CD14-positive monocyte (primary cell): ENCODE measurements at regions not wholly inside any gene's neighbourhood (a gene's known extent, or its start where the extent isn't known, plus 50 kb on each side); places are given as distances from the start of the nearest gene placed in this dataset.
"Not testable (repeated sequence)": the region's sequence is repeated elsewhere in the genome, so short reads cannot be mapped to it uniquely, and the experiment has no call there.

ENCODE experiments used
- DNase-seq, 3 donors: peaks; one replicate each; pipeline ENCODE4 v3.0.0-alpha.2; 2011 to 2022
- H2AFZ ChIP-seq: 2 replicates; pipeline ENCODE4 v1.6.0; 2012; ENCODE audit warnings: mild to moderate bottlenecking, low read depth, low read length, inconsistent platforms; ENCODE audit not compliant: insufficient read depth, poor library complexity, severe bottlenecking
- H3K27ac ChIP-seq, 2 donors: 1 replicate in 1 of 2; 2 replicates in 1 of 2; pipeline ENCODE4 v1.5.1; 2012 to 2013; ENCODE audit warnings: low read length in 2 of 2, control low read depth in 1 of 2, inconsistent platforms in 1 of 2, low read depth in 1 of 2, mild to moderate bottlenecking in 1 of 2
- H3K27me3 ChIP-seq, 2 donors: one replicate each; pipeline versions ENCODE4 v1.6.0 to v1.6.1; 2011 to 2013; ENCODE audit warnings: low read length in 2 of 2; ENCODE audit not compliant: control insufficient read depth in 2 of 2, insufficient read depth in 2 of 2
- H3K36me3 ChIP-seq, 2 donors: replicated peaks in 1 of 2; 1 replicate in 1 of 2; 2 replicates in 1 of 2; pipeline versions ENCODE4 v1.5.1 to v1.6.1; 2012 to 2013; ENCODE audit warnings: low read length in 2 of 2, control low read depth in 1 of 2, inconsistent platforms in 1 of 2, mild to moderate bottlenecking in 1 of 2; ENCODE audit not compliant: insufficient read depth in 2 of 2, control insufficient read depth in 1 of 2
- H3K4me1 ChIP-seq, 2 donors: 1 replicate in 1 of 2; 2 replicates in 1 of 2; pipeline versions ENCODE4 v1.5.1 to v1.6.1; 2012 to 2013; ENCODE audit warnings: low read length in 2 of 2, control low read depth in 1 of 2, inconsistent platforms in 1 of 2, mild to moderate bottlenecking in 1 of 2, moderate library complexity in 1 of 2; ENCODE audit not compliant: insufficient read depth in 2 of 2, control insufficient read depth in 1 of 2
- H3K4me2 ChIP-seq: replicated peaks from 2 replicates; pipeline ENCODE3; 2012; ENCODE audit warnings: low read length, moderate library complexity, mild to moderate bottlenecking; ENCODE audit not compliant: poor library complexity, severe bottlenecking; ENCODE audit errors: extremely low read depth
- H3K4me3 ChIP-seq, 3 experiments: fragments of 200-600 bp in 1 of 3; sonication (generic) in 1 of 3; replicated peaks in 1 of 3; 1 replicate in 2 of 3; 2 replicates in 1 of 3; pipeline ENCODE4 v1.5.1; 2011 to 2013; ENCODE audit warnings: low read length in 3 of 3, mild to moderate bottlenecking in 3 of 3, control low read depth in 2 of 3, low read depth in 2 of 3, inconsistent platforms in 1 of 3, moderate library complexity in 1 of 3
- H3K79me2 ChIP-seq: 2 replicates; pipeline ENCODE4 v1.6.0; 2012; ENCODE audit warnings: mild to moderate bottlenecking, control low read depth, inconsistent platforms, low read length, moderate library complexity; ENCODE audit not compliant: insufficient read depth
- H3K9ac ChIP-seq: 2 replicates; pipeline ENCODE4 v1.6.0; 2017; ENCODE audit warnings: low read length, mild to moderate bottlenecking; ENCODE audit not compliant: insufficient read depth, poor library complexity, severe bottlenecking
- H3K9me3 ChIP-seq, 2 donors: replicated peaks in 1 of 2; 1 replicate in 1 of 2; 2 replicates in 1 of 2; pipeline versions ENCODE4 v1.5.1 to v1.6.1; 2012 to 2013; ENCODE audit warnings: low read length in 2 of 2, control low read depth in 1 of 2; ENCODE audit not compliant: control insufficient read depth in 1 of 2, insufficient read depth in 1 of 2
- H4K20me1 ChIP-seq: 2 replicates; pipeline ENCODE4 v1.6.0; 2012; ENCODE audit warnings: mild to moderate bottlenecking, low read length, control low read depth, moderate library complexity; ENCODE audit not compliant: insufficient read depth
- H3K27ac Mint-ChIP-seq, 7 donors: one replicate each; pipeline ENCODE4 v1.8.0; 2020; ENCODE audit warnings: mild to moderate bottlenecking in 7 of 7, mixed read lengths in 7 of 7, moderate library complexity in 6 of 7, inconsistent platforms in 2 of 7
- H3K27me3 Mint-ChIP-seq, 3 donors: one replicate each; pipeline ENCODE4 v1.8.0; 2021 to 2022; ENCODE audit warnings: low read depth in 3 of 3, mild to moderate bottlenecking in 3 of 3, mixed read lengths in 3 of 3, moderate library complexity in 3 of 3, inconsistent platforms in 1 of 3
- H3K36me3 Mint-ChIP-seq, 2 donors: one replicate each; pipeline ENCODE4 v1.8.0; 2020; ENCODE audit warnings: mixed read lengths in 2 of 2, inconsistent platforms in 1 of 2, mild to moderate bottlenecking in 1 of 2
- H3K4me1 Mint-ChIP-seq: one replicate; pipeline ENCODE4 v1.8.0; 2020; ENCODE audit warnings: mild to moderate bottlenecking, mixed read lengths
- H3K4me3 Mint-ChIP-seq, 2 donors: one replicate each; pipeline ENCODE4 v1.8.0; 2020; ENCODE audit warnings: mild to moderate bottlenecking in 2 of 2, mixed read lengths in 2 of 2, moderate library complexity in 1 of 2
- H3K9me3 Mint-ChIP-seq, 7 donors: one replicate each; pipeline ENCODE4 v1.8.0; 2020 to 2022; ENCODE audit warnings: mixed read lengths in 7 of 7, mild to moderate bottlenecking in 6 of 7, moderate library complexity in 6 of 7, inconsistent platforms in 2 of 7
- WGBS: methylation state at CpG from one replicate; pipeline ENCODE4 v1.1.5; 2013; ENCODE audit warnings: missing lambda C conversion rate; ENCODE audit not compliant: insufficient coverage; 5-methylcytosine and 5-hydroxymethylcytosine counted together
- intact Hi-C, 2 donors: fragments of 100-400 bp; cut with micrococcal nuclease; formaldehyde crosslinking; loops; one replicate each; pipeline versions ENCODE4 v1.15.0 to v1.15.1; 2023
- TF ChIP-seq, protein P1 (sequence below): fragments of 200-600 bp; IDR thresholded peaks from one replicate; pipeline ENCODE4 v1.8.0; 2022; ENCODE audit warnings: antibody characterized with exemption, mild to moderate bottlenecking

DNA sequence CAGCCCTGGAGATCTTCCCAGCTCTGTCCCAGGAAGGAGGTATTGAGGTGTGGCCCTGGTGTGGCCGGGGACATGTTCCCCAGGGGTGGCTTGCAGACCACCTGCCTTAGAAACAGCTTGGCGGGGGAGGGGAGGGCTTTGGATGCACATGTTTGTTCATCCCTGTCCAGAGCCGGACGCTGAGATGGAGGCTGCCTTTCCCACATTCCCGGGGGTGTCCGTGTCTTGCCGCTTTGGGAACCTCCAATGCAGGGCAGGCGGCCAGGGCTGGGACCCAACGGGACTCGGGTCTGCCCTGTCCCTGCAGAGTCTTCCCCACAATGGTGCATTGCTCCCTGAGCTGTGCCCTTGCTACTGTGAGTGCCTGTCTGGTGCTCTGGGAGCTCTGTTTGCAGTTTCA, 319.5 kb upstream of the SFSWAP start:
- Mint-ChIP-seq H3K4me1 (no peaks in the 10 kb centered on the region), H3K27me3 (peaks cover 3 to 5% (median 4%) of the 10 kb centered on the region in 3 donors), H3K36me3 (no peaks in the 10 kb centered on the region), H3K4me3 (no peak overlapping the region), H3K27ac (no peak overlapping the region), H3K9me3 (no peaks in the 10 kb centered on the region)
- no peaks in the 10 kb centered on the region for H3K4me1 ChIP-seq
- no peaks in the 10 kb centered on the region for H3K36me3 ChIP-seq
- no peaks in the 10 kb centered on the region for H3K27me3 ChIP-seq
- H3K79me2 ChIP-seq: no peaks in the 10 kb centered on the region
- H3K27ac ChIP-seq: no peak overlapping the region
- WGBS: 90% methylated on average over 10 of the region's 10 CpGs
- peaks cover under 1 to 4% of the 10 kb centered on the region in 2 donors for H3K9me3 ChIP-seq
- TF ChIP-seq, protein P1, sequence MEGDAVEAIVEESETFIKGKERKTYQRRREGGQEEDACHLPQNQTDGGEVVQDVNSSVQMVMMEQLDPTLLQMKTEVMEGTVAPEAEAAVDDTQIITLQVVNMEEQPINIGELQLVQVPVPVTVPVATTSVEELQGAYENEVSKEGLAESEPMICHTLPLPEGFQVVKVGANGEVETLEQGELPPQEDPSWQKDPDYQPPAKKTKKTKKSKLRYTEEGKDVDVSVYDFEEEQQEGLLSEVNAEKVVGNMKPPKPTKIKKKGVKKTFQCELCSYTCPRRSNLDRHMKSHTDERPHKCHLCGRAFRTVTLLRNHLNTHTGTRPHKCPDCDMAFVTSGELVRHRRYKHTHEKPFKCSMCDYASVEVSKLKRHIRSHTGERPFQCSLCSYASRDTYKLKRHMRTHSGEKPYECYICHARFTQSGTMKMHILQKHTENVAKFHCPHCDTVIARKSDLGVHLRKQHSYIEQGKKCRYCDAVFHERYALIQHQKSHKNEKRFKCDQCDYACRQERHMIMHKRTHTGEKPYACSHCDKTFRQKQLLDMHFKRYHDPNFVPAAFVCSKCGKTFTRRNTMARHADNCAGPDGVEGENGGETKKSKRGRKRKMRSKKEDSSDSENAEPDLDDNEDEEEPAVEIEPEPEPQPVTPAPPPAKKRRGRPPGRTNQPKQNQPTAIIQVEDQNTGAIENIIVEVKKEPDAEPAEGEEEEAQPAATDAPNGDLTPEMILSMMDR: no peak
- no peak overlapping the region for H3K9ac ChIP-seq
- no peak overlapping the region for H2AFZ ChIP-seq
- no peak for DNase-seq
- H3K4me3 ChIP-seq: no peak overlapping the region
- H3K4me2 ChIP-seq: no peak overlapping the region
- intact Hi-C loops: no loop called here
- H4K20me1 ChIP-seq: no peaks in the 10 kb centered on the region

DNA sequence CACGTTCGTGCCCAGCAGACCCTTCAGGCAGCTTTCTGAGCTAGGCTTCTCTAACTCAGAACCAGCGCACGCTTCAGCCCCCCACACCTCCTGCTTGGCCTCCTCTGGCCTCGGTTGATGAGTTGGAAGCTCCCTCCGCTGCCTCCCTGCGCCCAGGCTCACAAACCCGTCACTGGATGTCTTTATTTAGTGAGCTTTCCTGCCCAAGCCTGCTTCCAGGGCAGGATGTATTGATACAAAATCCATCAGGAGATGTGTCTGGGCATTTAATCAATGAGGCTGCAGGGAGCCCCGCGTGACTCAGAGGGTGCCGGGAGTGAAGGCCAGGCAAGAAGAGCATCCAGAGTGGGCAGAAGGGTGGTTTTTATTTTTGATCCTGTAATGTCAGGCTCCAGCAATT, 316.1 kb upstream of the SFSWAP start:
- intact Hi-C loops, H3K79me2 ChIP-seq, H3K27ac ChIP-seq, H3K4me3 ChIP-seq, H3K4me2 ChIP-seq, H3K4me1 Mint-ChIP-seq, H3K36me3 Mint-ChIP-seq, H3K27ac Mint-ChIP-seq, H3K4me3 Mint-ChIP-seq, H4K20me1 ChIP-seq, H3K27me3 ChIP-seq, H3K4me1 ChIP-seq, H3K27me3 Mint-ChIP-seq, DNase-seq, H3K9ac ChIP-seq, H2AFZ ChIP-seq, H3K36me3 ChIP-seq: not testable (repeated sequence)
- H3K9me3 ChIP-seq: peaks cover 16 to 30% of the 10 kb centered on the region in 2 donors
- H3K9me3 Mint-ChIP-seq: peaks cover 3 to 19% (median 11%) of the 10 kb centered on the region in 7 donors
- 90% methylated on average over 2 of the region's 11 CpGs for WGBS

DNA sequence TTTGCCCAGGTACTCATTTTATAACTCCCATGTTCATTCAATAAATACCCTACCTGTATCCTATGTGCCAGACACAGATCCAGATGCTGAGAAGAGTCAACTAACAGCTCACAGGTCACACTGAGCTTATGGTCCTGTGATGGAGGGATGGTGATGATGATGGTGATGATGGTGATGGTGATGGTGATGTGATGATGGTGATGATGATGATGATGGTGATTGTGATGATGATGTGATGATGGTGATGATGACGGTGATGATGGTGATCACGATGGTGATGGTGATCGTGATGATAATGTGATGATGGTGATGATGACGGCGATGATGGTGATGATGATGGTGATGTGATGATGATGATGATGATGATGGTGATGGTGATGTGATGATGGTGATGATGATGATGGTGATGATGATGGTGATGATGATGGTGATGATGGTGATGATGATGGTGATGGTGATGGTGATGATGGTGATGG, 315.6 kb upstream of the SFSWAP start:
- H2AFZ ChIP-seq, H3K4me3 ChIP-seq, H3K9ac ChIP-seq, H3K4me1 ChIP-seq, H3K27me3 ChIP-seq, intact Hi-C loops, H3K79me2 ChIP-seq, H3K4me1 Mint-ChIP-seq, DNase-seq, H3K27ac ChIP-seq, H3K36me3 ChIP-seq, H3K27ac Mint-ChIP-seq, H3K4me3 Mint-ChIP-seq, H3K36me3 Mint-ChIP-seq, H4K20me1 ChIP-seq, H3K27me3 Mint-ChIP-seq, H3K4me2 ChIP-seq: not testable (repeated sequence)
- H3K9me3 ChIP-seq: peaks cover 16 to 30% of the 10 kb centered on the region in 2 donors
- peaks cover 3 to 19% (median 11%) of the 10 kb centered on the region in 7 donors for H3K9me3 Mint-ChIP-seq
- WGBS: 74% methylated on average over 5 of the region's 5 CpGs
